Heart left ventricle (tissue), 13 donors: ENCODE measurements at regions not wholly inside any gene's neighbourhood (a gene's known extent, or its start where the extent isn't known, plus 50 kb on each side); places are given as distances from the start of the nearest gene placed in this dataset.

Experiments used
- POLR2A ChIP-seq, 2 donors: fragments of 450-650 bp; IDR thresholded peaks; one replicate each; pipeline ENCODE4 v1.6.1; 2017; ENCODE audit warnings: antibody characterized with exemption in 2 of 2, mild to moderate bottlenecking in 2 of 2, moderate library complexity in 2 of 2
- TF ChIP-seq, protein P1 (sequence below), 12 donors: fragments of 200-600 bp; sonication (generic) in 4 of 12; IDR thresholded peaks; one replicate each; pipeline versions ENCODE4 v1.5.0 to v1.8.0; 2018 to 2022; ENCODE audit warnings: antibody characterized with exemption in 12 of 12, mild to moderate bottlenecking in 5 of 12
- donor health status: ischemic (EF 13 %, LVEDD 7.1; RV severe dilation, severe dysfunction).
- donor health status: DM: no; HTN: yes; CAD: no.
- donor health status: DM: no; HTN: no; CAD: no.
- donor health status: ischemic (EF 25% LVEDD 6.9; RV normal size, moderate dysfunction).
- donor health status: ischemic (EF 25% LVEDD 5.7; RV mildly dilated, moderate dysfunction).
- donor health status: ischemic (EF 35%, LVEDD 5.7; RV mildly dilated, moderate dysfunction).
- donor health status: nonischemic (EF 11% LVEDD 7.7; RV severe dilation, severe dysfunction).
- donor health status: DM: yes; HTN: yes; CAD: no.
- donor health status: PGD.
- donor health status: ischemic (EF 29% LVEDD 5.4; RV normal size, mild dysfunction).
- donor health status: nonischemic (EF 23%, LVEDD 6.1; RV moderate dilation, normal function).

DNA sequence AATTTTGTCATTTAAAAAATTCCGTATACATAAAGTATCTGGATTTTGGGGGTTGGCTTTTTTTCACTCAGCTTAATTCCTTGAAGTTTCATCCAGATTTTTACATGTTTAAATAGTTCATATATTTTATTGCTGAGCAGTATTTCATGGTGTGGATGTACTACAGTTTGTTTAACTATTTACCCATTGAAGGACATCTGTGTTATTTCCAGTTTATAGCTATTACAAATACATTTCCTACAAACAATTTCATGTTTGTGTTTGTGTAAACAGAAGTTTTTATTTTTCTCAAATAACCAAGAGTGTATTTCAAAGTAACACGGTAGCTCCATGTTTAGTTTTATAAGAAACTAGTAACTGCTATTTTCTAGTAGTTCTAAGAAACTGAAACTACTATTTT, 299.7 kb upstream of the ANO3 start:
- TF ChIP-seq, protein P1, sequence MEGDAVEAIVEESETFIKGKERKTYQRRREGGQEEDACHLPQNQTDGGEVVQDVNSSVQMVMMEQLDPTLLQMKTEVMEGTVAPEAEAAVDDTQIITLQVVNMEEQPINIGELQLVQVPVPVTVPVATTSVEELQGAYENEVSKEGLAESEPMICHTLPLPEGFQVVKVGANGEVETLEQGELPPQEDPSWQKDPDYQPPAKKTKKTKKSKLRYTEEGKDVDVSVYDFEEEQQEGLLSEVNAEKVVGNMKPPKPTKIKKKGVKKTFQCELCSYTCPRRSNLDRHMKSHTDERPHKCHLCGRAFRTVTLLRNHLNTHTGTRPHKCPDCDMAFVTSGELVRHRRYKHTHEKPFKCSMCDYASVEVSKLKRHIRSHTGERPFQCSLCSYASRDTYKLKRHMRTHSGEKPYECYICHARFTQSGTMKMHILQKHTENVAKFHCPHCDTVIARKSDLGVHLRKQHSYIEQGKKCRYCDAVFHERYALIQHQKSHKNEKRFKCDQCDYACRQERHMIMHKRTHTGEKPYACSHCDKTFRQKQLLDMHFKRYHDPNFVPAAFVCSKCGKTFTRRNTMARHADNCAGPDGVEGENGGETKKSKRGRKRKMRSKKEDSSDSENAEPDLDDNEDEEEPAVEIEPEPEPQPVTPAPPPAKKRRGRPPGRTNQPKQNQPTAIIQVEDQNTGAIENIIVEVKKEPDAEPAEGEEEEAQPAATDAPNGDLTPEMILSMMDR (IDR thresholded peaks at IDR 0.05), result no peak
- no peak for TF ChIP-seq POLR2A (IDR thresholded peaks at IDR 0.05)
